ENCODE measurements at regions not wholly inside any gene's neighbourhood (a gene's known extent, or its start where the extent isn't known, plus 50 kb on each side); places are given as distances from the start of the nearest gene placed in this dataset.

DNA sequence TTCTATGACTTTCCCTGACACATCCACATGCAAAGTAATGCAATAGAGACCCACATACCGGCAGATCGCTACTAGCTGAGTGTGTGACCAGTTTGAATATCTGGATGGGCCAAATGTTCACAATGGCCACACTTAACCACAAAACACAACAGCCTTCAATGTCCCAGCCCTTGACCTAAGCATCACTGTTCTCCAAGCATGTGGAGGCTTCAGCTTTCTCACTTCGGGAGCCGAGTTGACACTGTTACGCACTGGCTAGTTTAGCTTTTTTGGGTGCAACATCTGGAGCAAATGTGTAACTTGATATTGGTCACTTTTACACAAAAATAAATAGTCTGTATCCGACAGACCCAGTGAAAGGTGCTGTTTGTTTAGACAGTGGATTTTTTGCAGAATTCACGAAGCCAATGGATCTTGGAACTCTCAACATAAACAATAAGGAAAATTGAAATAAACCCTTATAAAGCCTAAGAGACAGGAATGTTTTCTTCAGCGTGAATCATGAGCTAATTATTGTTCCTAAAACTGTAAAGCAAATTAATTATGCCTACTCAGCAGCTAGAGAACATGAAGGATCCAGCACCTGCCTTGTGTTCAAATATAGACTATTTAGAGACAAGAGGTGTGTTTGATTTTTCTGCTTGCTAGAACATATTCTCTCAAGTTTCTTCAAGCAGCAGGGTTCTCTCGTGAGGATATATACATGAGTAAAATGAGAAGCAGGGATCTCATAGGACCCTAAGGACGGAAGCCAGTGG lies 117.6 kb upstream of the JCAD start:
- Mint-ChIP-seq H3K27me3 (peaks cover 22% of the 10 kb centered on the region), H3K9me3 (no peaks in the 10 kb centered on the region), H3K4me3 (no peak overlapping the region), H3K4me1 (ENCODE audit: low read depth) (no peaks in the 10 kb centered on the region), H3K27ac (no peak overlapping the region), H3K36me3 (ENCODE audit: low read depth) (no peaks in the 10 kb centered on the region)
- ChIA-PET CTCF (no interaction called here), POLR2A (interaction anchor here (0.6 kb wide), 1 partner anchor 81 kb away, joined by 3 read pairs; no protein-coding TSS in a partner anchor)
- Histone ChIP-seq H3K4me1 (ENCODE audit: insufficient read depth, low read length) (no peaks in the 10 kb centered on the region), H3K36me3 (ENCODE audit: insufficient read depth, low read length) (no peaks in the 10 kb centered on the region), H3K27me3 (ENCODE audit: control insufficient read depth in 1 of 2, insufficient read depth in 2 of 2, low read length in 2 of 2) (no peaks in the 10 kb centered on the region), H3K9me3 (ENCODE audit: control insufficient read depth in 1 of 2, insufficient read depth in 1 of 2, low read length in 2 of 2) (no peaks in the 10 kb centered on the region), H3K4me3 (ENCODE audit: low read length) (no peak overlapping the region), H3K27ac (ENCODE audit: low read depth in 1 of 2, low read length in 2 of 2) (no peak overlapping the region)
- intact Hi-C loops (cut with DNase I, micrococcal nuclease): no loop called here
- DNase-seq (no peak), ATAC-seq (ENCODE audit: poor library complexity) (no peak)
- TF ChIP-seq, protein P1, sequence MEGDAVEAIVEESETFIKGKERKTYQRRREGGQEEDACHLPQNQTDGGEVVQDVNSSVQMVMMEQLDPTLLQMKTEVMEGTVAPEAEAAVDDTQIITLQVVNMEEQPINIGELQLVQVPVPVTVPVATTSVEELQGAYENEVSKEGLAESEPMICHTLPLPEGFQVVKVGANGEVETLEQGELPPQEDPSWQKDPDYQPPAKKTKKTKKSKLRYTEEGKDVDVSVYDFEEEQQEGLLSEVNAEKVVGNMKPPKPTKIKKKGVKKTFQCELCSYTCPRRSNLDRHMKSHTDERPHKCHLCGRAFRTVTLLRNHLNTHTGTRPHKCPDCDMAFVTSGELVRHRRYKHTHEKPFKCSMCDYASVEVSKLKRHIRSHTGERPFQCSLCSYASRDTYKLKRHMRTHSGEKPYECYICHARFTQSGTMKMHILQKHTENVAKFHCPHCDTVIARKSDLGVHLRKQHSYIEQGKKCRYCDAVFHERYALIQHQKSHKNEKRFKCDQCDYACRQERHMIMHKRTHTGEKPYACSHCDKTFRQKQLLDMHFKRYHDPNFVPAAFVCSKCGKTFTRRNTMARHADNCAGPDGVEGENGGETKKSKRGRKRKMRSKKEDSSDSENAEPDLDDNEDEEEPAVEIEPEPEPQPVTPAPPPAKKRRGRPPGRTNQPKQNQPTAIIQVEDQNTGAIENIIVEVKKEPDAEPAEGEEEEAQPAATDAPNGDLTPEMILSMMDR (IDR thresholded peaks at IDR 0.05): no peak

DNA sequence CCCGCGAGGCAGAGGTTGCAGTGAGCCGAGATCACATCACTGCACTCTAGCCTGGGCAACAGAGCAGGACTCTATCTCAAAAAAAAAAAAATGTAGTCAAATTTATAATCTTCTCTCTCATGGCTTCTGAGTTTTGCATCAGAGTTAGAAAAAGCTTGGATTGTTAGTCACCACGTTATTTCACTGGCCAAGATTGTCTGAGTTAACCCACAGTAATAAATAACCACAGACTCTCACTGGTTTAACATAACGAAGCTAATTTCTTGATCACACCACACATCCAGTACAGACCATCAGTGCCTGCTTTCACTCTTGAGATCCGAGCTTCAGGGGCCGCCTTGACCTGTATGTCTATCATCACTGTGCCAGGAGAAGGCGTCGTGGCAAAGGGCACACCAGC lies 116.8 kb upstream of the JCAD start:
- Histone ChIP-seq H3K36me3 (ENCODE audit: insufficient read depth, low read length) (no peaks in the 10 kb centered on the region), H3K4me3 (ENCODE audit: low read length) (no peak overlapping the region), H3K4me1 (ENCODE audit: insufficient read depth, low read length) (no peaks in the 10 kb centered on the region), H3K27me3 (ENCODE audit: control insufficient read depth in 1 of 2, insufficient read depth in 2 of 2, low read length in 2 of 2) (no peaks in the 10 kb centered on the region), H3K27ac (ENCODE audit: low read depth in 1 of 2, low read length in 2 of 2) (no peak overlapping the region), H3K9me3 (ENCODE audit: control insufficient read depth in 1 of 2, insufficient read depth in 1 of 2, low read length in 2 of 2) (no peaks in the 10 kb centered on the region)
- no peak overlapping the region for H3K4me3 Mint-ChIP-seq
- H3K27ac Mint-ChIP-seq: no peak overlapping the region
- H3K27me3 Mint-ChIP-seq: peaks cover 22% of the 10 kb centered on the region
- ATAC-seq (ENCODE audit: poor library complexity): no peak
- ChIA-PET CTCF (no interaction called here), POLR2A (interaction anchor here (0.6 kb wide), 1 partner anchor 80 kb away, joined by 3 read pairs; no protein-coding TSS in a partner anchor)
- intact Hi-C loops (cut with DNase I, micrococcal nuclease): no loop called here
- no peaks in the 10 kb centered on the region for H3K9me3 Mint-ChIP-seq
- no peaks in the 10 kb centered on the region for H3K4me1 Mint-ChIP-seq (ENCODE audit: low read depth)
- DNase-seq: no peak
- no peaks in the 10 kb centered on the region for H3K36me3 Mint-ChIP-seq (ENCODE audit: low read depth)
- TF ChIP-seq, protein P1 (IDR thresholded peaks at IDR 0.05): no peak

DNA sequence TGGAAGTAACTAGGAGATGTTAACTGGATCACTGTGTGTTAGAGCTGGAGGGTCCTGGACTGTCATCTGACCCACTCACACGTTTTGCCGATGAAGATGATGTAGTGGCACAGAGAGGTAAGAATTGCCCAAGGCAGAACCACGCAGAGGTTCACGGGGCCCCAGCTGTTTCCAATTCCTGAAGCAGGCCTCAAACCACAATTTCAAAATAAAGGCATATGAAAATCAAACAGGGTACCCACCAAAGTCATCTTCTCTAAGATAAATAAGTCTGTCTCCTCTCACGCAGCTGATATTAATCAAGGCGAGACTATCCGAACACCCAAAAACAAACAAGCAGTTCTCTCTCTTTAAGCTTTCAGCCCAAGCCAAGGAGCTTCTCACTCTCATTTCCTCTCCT lies 113.3 kb upstream of the JCAD start:
- ATAC-seq (ENCODE audit: poor library complexity) (no peak), DNase-seq (no peak)
- Histone ChIP-seq H3K36me3 (ENCODE audit: insufficient read depth, low read length) (no peaks in the 10 kb centered on the region), H3K4me3 (ENCODE audit: low read length) (no peak overlapping the region), H3K27me3 (ENCODE audit: control insufficient read depth in 1 of 2, insufficient read depth in 2 of 2, low read length in 2 of 2) (peaks cover 0 to 3% of the 10 kb centered on the region in 2 experiments), H3K4me1 (ENCODE audit: insufficient read depth, low read length) (no peaks in the 10 kb centered on the region), H3K27ac (ENCODE audit: low read depth in 1 of 2, low read length in 2 of 2) (no peak overlapping the region), H3K9me3 (ENCODE audit: control insufficient read depth in 1 of 2, insufficient read depth in 1 of 2, low read length in 2 of 2) (no peaks in the 10 kb centered on the region)
- Mint-ChIP-seq H3K36me3 (ENCODE audit: low read depth) (no peaks in the 10 kb centered on the region), H3K4me1 (ENCODE audit: low read depth) (no peaks in the 10 kb centered on the region), H3K4me3 (no peak overlapping the region), H3K27ac (no peak overlapping the region), H3K27me3 (peaks cover 19% of the 10 kb centered on the region), H3K9me3 (no peaks in the 10 kb centered on the region)
- POLR2A ChIA-PET: no interaction called here
- CTCF ChIA-PET: no interaction called here
- intact Hi-C loops (cut with DNase I, micrococcal nuclease): no loop called here
- TF ChIP-seq, protein P1 (IDR thresholded peaks at IDR 0.05): no peak

All from CD4-positive, alpha-beta T cell (primary cell).